ENCODE measurements at regions not wholly inside any gene's neighbourhood (a gene's known extent, or its start where the extent isn't known, plus 50 kb on each side); places are given as distances from the start of the nearest gene placed in this dataset.

GRCh38 chr1:14371771-14372497 lies 226.6 kb upstream of the KAZN start:
- TF ChIP-seq ZBTB42 (CRISPR knock-in tag; IDR thresholded peaks at IDR 0.05) (no peak), CTCF (CRISPR knock-in tag; IDR thresholded peaks at IDR 0.05) (no peak), SMAD3 (CRISPR knock-in tag; IDR thresholded peaks at IDR 0.05) (no peak), ETV6 (CRISPR knock-in tag; conservative IDR thresholded peaks at IDR 0.05) (no peak), ZNF350 (CRISPR knock-in tag; IDR thresholded peaks at IDR 0.05; ENCODE audit: borderline replicate concordance, low read depth) (no peak)
